HepG2 (cell line): ENCODE measurements at regions not wholly inside any gene's neighbourhood (a gene's known extent, or its start where the extent isn't known, plus 50 kb on each side); places are given as distances from the start of the nearest gene placed in this dataset.
"Not testable (repeated sequence)": the region's sequence is repeated elsewhere in the genome, so short reads cannot be mapped to it uniquely, and the experiment has no call there.

Experiments
- ATAC-seq: fragments of 200-7000 bp; cut with Tn5 transposase; 3 replicates; pipeline ENCODE4 v1.9.1; 2020; ENCODE audit warnings: mild to moderate bottlenecking, moderate library complexity
- BruUV-seq: library from RNA; stranded (reverse); fragments of 400-500 nt; replicated peaks from 2 replicates; lab custom pipeline; 2021; lab: Mats Ljungman, UMichigan
- CTCF ChIA-PET: fragments of 300-600 bp; formaldehyde crosslinking; extraction: SDS; loops from one replicate; lab custom pipeline; 2021; ENCODE audit warnings: low total read pairs, inconsistent platforms, low intra/inter-chr PET ratio; lab: Yijun Ruan, JAX
- POLR2A ChIA-PET: fragments of 350-600 bp; sonication (Branson Sonifier 250); formaldehyde crosslinking; loops from one replicate; lab custom pipeline; 2020; ENCODE audit warnings: antibody characterized with exemption, inconsistent platforms; lab: Yijun Ruan, JAX
- DNase-seq: peaks from one replicate; pipeline ENCODE4 v3.0.0-alpha.2; 2015; ENCODE audit warnings: low spot score
- FAIRE-seq: peaks from 3 replicates; lab custom pipeline; 2011; peaks lifted over from hg19 to GRCh38; lab: Jason Lieb, UNC
- H2AFZ ChIP-seq: one replicate; pipeline ENCODE4 v1.6.1; 2011; ENCODE audit warnings: low read length, inconsistent platforms
- H3K27ac ChIP-seq: fragments of 300-600 bp; 3 replicates; pipeline ENCODE4 v1.8.0; 2011; ENCODE audit warnings: mixed run types, mild to moderate bottlenecking, mixed read lengths, low read length, inconsistent platforms; ENCODE audit not compliant: insufficient read depth; ENCODE audit errors: extremely low read length
- H3K27me3 ChIP-seq, 2 experiments: fragments of 200-600 bp in 1 of 2; 2 replicates in 1 of 2; 3 replicates in 1 of 2; pipeline versions ENCODE4 v1.6.0 to v1.8.0; 2011; ENCODE audit warnings: low read length in 2 of 2, mild to moderate bottlenecking in 2 of 2, moderate library complexity in 2 of 2, inconsistent platforms in 1 of 2; ENCODE audit not compliant: insufficient read depth in 2 of 2, control insufficient read depth in 1 of 2
- H3K36me3 ChIP-seq, 2 experiments: fragments of 200-600 bp in 1 of 2; replicated peaks in 1 of 2; 2 replicates in 1 of 2; 3 replicates in 1 of 2; pipeline versions ENCODE4 v1.5.1 to v1.8.0; 2011; ENCODE audit warnings: low read length in 2 of 2, inconsistent platforms in 1 of 2; ENCODE audit not compliant: insufficient read depth in 2 of 2, control insufficient read depth in 1 of 2
- H3K4me1 ChIP-seq: 2 replicates; pipeline ENCODE4 v1.5.1; 2012; ENCODE audit warnings: low read length, inconsistent platforms; ENCODE audit not compliant: insufficient read depth
- H3K4me2 ChIP-seq: 2 replicates; pipeline ENCODE4 v1.6.0; 2011; ENCODE audit warnings: low read depth, low read length, inconsistent platforms
- H3K4me3 ChIP-seq, 3 experiments: fragments of 200-600 bp in 1 of 3; sonication (generic), shearing (Covaris generic) in 1 of 3; replicated peaks in 1 of 3; 2 replicates each; pipeline ENCODE4 v1.5.1; 2011 to 2016; ENCODE audit warnings: low read length in 3 of 3, inconsistent platforms in 2 of 3, low read depth in 2 of 3, mild to moderate bottlenecking in 2 of 3, control low read depth in 1 of 3, mixed read lengths in 1 of 3; ENCODE audit not compliant: insufficient read depth in 1 of 3
- H3K79me2 ChIP-seq: one replicate; pipeline ENCODE4 v1.6.1; 2011; ENCODE audit warnings: low read length, inconsistent platforms; ENCODE audit not compliant: insufficient read depth
- H3K9ac ChIP-seq: 2 replicates; pipeline ENCODE4 v1.6.0; 2011; ENCODE audit warnings: mild to moderate bottlenecking, low read depth, low read length, inconsistent platforms; ENCODE audit not compliant: insufficient read depth
- H3K9me3 ChIP-seq: 2 replicates; pipeline ENCODE4 v1.5.1; 2012; ENCODE audit warnings: mild to moderate bottlenecking, low read length
- H4K20me1 ChIP-seq: 2 replicates; pipeline ENCODE4 v1.6.0; 2011; ENCODE audit warnings: inconsistent platforms, mild to moderate bottlenecking, low read length, moderate library complexity; ENCODE audit not compliant: insufficient read depth
- BORCS8-MEF2B ChIP-seq: sonication (generic); formaldehyde crosslinking; IDR thresholded peaks from 2 replicates; pipeline ENCODE4 v1.8.0; 2022; ENCODE audit warnings: mild to moderate bottlenecking, missing genetic modification reagents
- ETV6 ChIP-seq: sonication (generic); formaldehyde crosslinking; conservative IDR thresholded peaks from 2 replicates; pipeline ENCODE4 v1.4.0; 2020; ENCODE audit warnings: missing genetic modification reagents
- HIC2 ChIP-seq: sonication (generic); formaldehyde crosslinking; IDR thresholded peaks from 2 replicates; pipeline ENCODE4 v1.9.0; 2022; ENCODE audit warnings: low read depth, missing genetic modification reagents
- SRSF1 ChIP-seq: fragments of 200-400 bp; formaldehyde crosslinking; optimal IDR thresholded peaks from 2 replicates; pipeline ENCODE3; 2017; ENCODE audit warnings: mild to moderate bottlenecking, low read depth, low read length, moderate library complexity
- STAG1 ChIP-seq: sonication (generic); formaldehyde crosslinking; IDR thresholded peaks from 2 replicates; pipeline ENCODE4 v1.4.0; 2020; ENCODE audit warnings: missing genetic modification reagents
- ZKSCAN8 ChIP-seq: IDR thresholded peaks from 2 replicates; pipeline ENCODE4 v1.6.1; 2016; ENCODE audit warnings: borderline replicate concordance, missing genetic modification reagents, missing compliant biosample characterization
- ZNF597 ChIP-seq: sonication (generic); formaldehyde crosslinking; IDR thresholded peaks from 2 replicates; pipeline ENCODE4 v1.5.0; 2020; ENCODE audit warnings: missing genetic modification reagents
- ZNF652 ChIP-seq: IDR thresholded peaks from 2 replicates; pipeline ENCODE4 v1.6.1; 2016; ENCODE audit warnings: low read depth, borderline replicate concordance
- ZNF773 ChIP-seq: sonication (generic); formaldehyde crosslinking; IDR thresholded peaks from 2 replicates; pipeline ENCODE4 v1.4.0; 2020; ENCODE audit warnings: missing genetic modification reagents, borderline replicate concordance
- ZNF781 ChIP-seq: sonication (generic); formaldehyde crosslinking; IDR thresholded peaks from 2 replicates; pipeline ENCODE4 v1.5.1; 2020; ENCODE audit warnings: borderline replicate concordance, mild to moderate bottlenecking, missing genetic modification reagents; ENCODE audit errors: not compliant biosample characterization
- ZNF879 ChIP-seq: sonication (generic); formaldehyde crosslinking; IDR thresholded peaks from 2 replicates; pipeline ENCODE4 v1.8.1; 2023; ENCODE audit warnings: missing genetic modification reagents
- ZSCAN31 ChIP-seq: sonication (generic); formaldehyde crosslinking; IDR thresholded peaks from 2 replicates; pipeline ENCODE4 v1.5.0; 2020; ENCODE audit warnings: low read depth, mild to moderate bottlenecking, missing genetic modification reagents
- WGBS: methylation state at CpG from one replicate; pipeline ENCODE4 v1.1.6; 2017; ENCODE audit warnings: low lambda C conversion rate; 5-methylcytosine and 5-hydroxymethylcytosine counted together
- in situ Hi-C: cut with HindIII; loops from 2 replicates; pipeline ENCODE4 v1.10.0; 2017; ENCODE audit warnings: low pct_unique_long_range_greater_than_20kb; ENCODE audit not compliant: extremely low pct_ligation_motif_present
- intact Hi-C: fragments of 100-400 bp; cut with micrococcal nuclease; formaldehyde crosslinking; loops from one replicate; pipeline ENCODE4 v1.10.0; 2022; ENCODE audit not compliant: unreplicated experiment

GRCh38 chr21:25485914-25486313 lies 121.4 kb downstream of the MRPL39 start:
- Histone ChIP-seq H3K9me3 (peaks cover 90% of the 10 kb centered on the region), H3K9ac (no peak overlapping the region), H3K27me3 (no peaks in the 10 kb centered on the region), H3K4me3 (no peak overlapping the region), H3K27ac (no peak overlapping the region), H3K4me1 (no peaks in the 10 kb centered on the region), H2AFZ (no peak overlapping the region), H3K79me2 (no peaks in the 10 kb centered on the region), H4K20me1 (no peaks in the 10 kb centered on the region), H3K36me3 (no peaks in the 10 kb centered on the region), H3K4me2 (no peak overlapping the region)
- TF ChIP-seq ETV6 (no peak), ZSCAN31 (CRISPR knock-in tag) (no peak), HIC2 (CRISPR knock-in tag) (no peak)
- ATAC-seq = no peak
- no TSS peak for BruUV-seq
- ChIA-PET POLR2A (no interaction called here), CTCF (no interaction called here)
- no peak for FAIRE-seq
- in situ Hi-C loops (no loop called here), intact Hi-C loops (no loop called here)
- DNase-seq = no peak
- 1% methylated on average over 2 of the region's 2 CpGs for WGBS

- H2AFZ ChIP-seq = no peak overlapping the region
- no peak overlapping the region for H3K27ac ChIP-seq
- no peak overlapping the region for H3K4me3 ChIP-seq
- ChIA-PET POLR2A (no interaction called here), CTCF (no interaction called here)
- no peaks in the 10 kb centered on the region for H3K27me3 ChIP-seq
- H3K4me2 ChIP-seq = no peak overlapping the region
- H3K4me1 ChIP-seq = no peaks in the 10 kb centered on the region
- no TSS peak for BruUV-seq
- FAIRE-seq = no peak
- H3K9ac ChIP-seq = no peak overlapping the region
- in situ Hi-C loops = no loop called here
- intact Hi-C loops = no loop called here
- H3K79me2 ChIP-seq = no peaks in the 10 kb centered on the region
- no peak for ATAC-seq
- DNase-seq = no peak
- no peaks in the 10 kb centered on the region for H3K36me3 ChIP-seq
- no peak for TF ChIP-seq ZNF652 (CRISPR knock-in tag)
- TF ChIP-seq SRSF1 = no peak
- TF ChIP-seq ZNF773 (CRISPR knock-in tag) = no peak
- no peak for TF ChIP-seq STAG1 (CRISPR knock-in tag)
- TF ChIP-seq ZKSCAN8 (CRISPR knock-in tag) = no peak
- no peak for TF ChIP-seq ZNF879 (CRISPR knock-in tag)
- no peak for TF ChIP-seq ZNF597 (CRISPR knock-in tag)
- TF ChIP-seq BORCS8-MEF2B = no peak
- no peak for TF ChIP-seq ZNF781 (CRISPR knock-in tag)
- peaks cover 99% of the 10 kb centered on the region for H3K9me3 ChIP-seq
- no peaks in the 10 kb centered on the region for H4K20me1 ChIP-seq
These were observed 139.4 kb downstream of the MRPL39 start for GRCh38 chr21:25467896-25468295.

GRCh38 chr21:25467071-25467470 lies 140.2 kb downstream of the MRPL39 start:
- H3K4me1 ChIP-seq, CTCF ChIA-PET, BruUV-seq, H2AFZ ChIP-seq, intact Hi-C loops, H3K27me3 ChIP-seq, H3K36me3 ChIP-seq, H3K27ac ChIP-seq, H3K4me2 ChIP-seq, H3K9ac ChIP-seq, POLR2A ChIA-PET, H4K20me1 ChIP-seq, in situ Hi-C loops, ATAC-seq, H3K4me3 ChIP-seq, H3K79me2 ChIP-seq, FAIRE-seq, DNase-seq: not testable (repeated sequence)
- H3K9me3 ChIP-seq = peaks cover 97% of the 10 kb centered on the region
- 3% methylated on average over 5 of the region's 5 CpGs for WGBS
